ENCODE measurements at regions not wholly inside any gene's neighbourhood (a gene's known extent, or its start where the extent isn't known, plus 50 kb on each side); places are given as distances from the start of the nearest gene placed in this dataset.

- DNase-seq: no peak
Measured at GRCh38 chr3:144312702-144313101, 341.1 kb downstream of the DIPK2A start.

GRCh38 chr3:144314946-144315345, 343.3 kb downstream of the DIPK2A start:
- no peak for DNase-seq

DNA sequence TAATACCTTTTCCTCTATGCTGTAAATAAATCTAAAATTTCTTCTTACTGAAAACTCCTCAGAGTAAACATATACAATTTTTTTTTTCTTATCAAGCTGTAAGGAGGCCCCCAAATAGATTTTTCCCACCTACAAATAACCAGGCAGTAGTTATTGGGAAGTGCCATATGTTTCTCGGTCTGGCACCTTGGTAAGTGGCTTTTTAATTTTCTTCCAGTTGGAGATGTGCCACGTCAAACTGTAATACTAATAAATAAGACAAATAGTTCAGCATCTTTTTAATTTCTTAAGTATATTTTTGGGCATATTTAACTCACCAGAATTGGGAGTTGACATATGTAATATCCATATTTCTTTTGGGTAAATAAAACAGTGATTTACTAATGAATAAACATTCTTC, 346.3 kb downstream of the DIPK2A start:
- DNase-seq: no peak

DNA sequence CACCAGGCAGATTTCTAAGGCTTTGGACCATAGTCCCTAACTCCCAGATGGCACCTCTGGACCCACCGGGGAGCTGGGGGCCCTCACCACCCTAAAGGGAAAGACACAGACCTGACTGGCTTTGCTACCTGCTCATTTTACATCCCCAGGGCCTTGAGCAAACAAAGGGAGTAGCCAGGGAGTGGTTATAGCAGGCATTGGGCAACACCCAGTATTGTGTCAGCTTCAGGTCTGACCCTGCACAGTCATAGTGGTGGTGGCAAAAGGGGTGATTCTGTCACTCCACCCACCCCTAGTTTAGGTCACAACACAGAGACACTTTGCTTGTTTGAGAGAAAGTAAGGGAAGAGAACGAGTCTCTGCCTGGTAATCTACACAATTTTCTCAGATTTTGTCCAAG, 352.5 kb downstream of the DIPK2A start:
- no peak for DNase-seq

DNA sequence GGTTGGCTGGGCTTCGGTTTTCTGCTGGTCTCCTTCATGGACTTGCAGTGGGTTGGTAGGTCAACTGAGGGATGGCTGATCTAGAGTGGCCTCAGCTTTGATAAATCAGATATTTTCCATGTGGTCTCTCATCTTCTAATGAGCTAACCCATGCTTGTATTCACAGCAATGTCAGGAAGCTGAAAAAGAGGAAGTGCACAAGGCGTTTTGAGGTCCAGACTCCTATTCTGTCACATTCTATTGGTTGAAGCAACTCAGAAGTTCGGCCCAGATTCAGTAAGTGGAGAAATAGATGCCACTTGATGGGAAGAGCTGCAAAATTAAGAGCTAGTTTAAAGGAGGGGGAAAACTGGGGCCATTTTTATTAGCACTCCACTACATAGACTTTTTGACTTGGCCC, 361.2 kb downstream of the DIPK2A start:
- DNase-seq: peak; percentile 3

DNA sequence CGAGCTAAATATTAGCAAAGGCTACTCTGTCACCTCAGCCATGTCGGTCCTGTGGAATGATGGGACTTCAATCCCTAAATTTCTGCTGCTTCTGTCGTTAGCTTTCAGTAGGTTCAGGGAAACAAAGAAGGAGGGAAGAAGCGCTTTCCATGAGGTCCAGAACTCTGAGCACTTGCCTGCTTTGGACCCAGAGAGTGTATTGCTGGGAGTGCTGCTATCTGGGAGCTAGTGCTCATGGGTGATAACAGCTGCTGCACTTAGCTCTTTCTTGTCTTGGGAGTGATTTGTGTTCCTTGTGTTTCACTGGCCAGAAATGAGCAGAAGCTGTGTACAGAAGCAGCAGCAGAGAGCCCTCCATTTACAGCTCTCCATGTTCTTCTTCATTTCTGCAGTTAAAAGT, 369.8 kb downstream of the DIPK2A start:
- no peak for DNase-seq

DNA sequence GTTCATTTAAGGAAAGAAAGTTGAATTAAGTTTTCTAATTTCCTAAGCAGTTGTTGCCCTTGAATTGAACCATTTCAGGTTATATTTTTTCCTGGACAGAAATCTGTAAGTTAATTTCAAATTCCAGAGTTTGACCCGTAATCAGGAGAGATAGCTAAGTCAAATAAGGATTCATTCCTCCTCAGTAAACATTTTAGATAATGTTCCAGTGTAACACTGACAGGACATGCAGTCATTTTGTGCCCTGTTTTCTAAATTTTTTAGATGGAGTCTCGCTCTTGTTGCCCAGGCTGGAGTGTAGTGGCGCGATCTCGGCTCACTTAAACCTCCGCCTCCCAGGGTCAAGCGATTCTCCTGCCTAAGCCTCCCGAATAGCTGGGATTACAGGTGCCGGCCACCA, 371.7 kb downstream of the DIPK2A start:
- no peak for DNase-seq

DNA sequence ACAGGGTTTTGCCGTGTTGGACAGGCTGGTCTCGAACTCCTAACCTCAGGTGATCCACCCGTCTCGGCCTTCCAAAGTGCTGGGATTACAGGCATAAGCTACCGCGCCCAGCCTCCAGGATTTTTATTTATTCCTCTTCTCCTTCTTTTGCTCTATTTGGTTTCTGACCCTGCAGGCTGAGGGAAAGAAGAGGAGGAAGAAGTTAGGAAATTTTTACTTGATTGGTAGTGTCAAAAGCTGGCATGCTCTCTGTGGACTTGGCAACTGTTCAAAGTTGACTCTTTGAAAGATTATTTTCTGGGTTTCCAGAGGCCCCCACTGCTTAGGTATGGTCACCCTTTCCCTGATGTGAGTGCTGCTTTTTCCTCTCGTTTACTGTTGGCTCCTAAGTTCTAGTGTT, 372.2 kb downstream of the DIPK2A start:
- no peak for DNase-seq

GRCh38 chr3:144344925-144345548, 373.4 kb downstream of the DIPK2A start:
- peak; percentile 54 for DNase-seq

- DNase-seq: no peak
Measured at GRCh38 chr3:144350125-144350524, 378.5 kb downstream of the DIPK2A start.

DNA sequence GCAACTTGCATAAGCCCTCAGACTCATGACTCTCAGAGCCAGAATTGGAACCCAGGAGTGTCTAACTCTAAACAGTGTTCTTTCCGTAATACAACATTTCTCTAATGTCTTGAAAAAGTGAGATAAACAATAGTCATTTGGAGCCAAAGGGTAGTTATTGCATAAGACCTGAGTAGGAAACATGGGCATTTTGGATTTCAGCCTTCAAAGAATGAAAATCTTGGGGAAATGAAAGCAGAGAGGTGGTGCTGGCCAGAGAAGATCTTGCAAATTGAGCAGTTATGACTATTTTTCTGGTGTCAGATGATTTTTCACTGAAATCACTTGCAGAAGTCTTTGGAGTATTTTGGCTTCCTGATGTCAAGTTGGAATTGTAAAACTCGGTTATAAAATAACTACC, 379.4 kb downstream of the DIPK2A start:
- DNase-seq: no peak

DNA sequence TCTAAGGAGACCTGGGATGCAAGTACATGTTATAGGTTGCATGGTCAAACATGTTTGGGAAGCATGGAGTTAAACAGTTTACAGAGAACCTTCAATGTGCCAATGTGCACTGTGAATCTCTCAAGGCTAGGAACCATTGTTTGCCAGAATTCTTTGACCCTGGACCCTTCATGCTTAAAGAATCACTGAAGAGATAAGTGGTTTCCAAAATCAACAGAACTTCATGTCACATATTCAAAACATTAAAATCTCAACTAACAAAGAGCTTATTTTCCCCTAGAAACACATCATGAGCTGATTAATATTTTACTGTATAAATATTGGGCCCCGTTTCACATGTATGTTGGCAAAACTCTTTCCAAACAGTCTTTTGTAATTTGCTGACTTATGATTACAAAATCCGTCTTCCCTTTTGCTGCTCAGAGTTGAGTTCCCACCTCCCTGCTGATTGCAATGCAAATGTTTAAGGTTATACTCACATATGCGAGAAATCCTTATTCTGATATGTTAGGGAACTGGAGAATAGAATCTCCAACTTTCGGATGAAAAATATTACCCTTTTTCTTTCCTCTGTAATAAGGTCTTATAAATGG, 380.2 kb downstream of the DIPK2A start:
- DNase-seq: no peak

DNA sequence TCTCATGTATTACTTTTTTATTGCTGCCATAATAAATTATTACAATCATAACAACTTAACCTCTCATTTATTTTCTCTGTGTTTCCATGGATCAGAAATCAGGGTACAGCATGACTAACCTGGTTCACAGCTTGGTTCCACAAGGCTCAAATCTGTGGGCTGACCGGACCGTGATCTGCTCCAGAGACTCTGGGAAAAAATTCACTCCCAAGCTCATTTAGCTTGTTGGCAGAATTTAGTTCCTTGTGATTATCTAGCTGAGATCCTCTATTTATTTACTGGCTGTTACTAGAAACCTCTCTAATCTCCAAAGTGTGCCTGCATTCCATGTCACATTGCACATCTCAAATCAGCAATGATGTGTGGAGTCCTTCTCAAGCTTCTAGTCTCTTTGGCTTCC, 386.6 kb downstream of the DIPK2A start:
- no peak for DNase-seq

- no peak for DNase-seq
Measured at GRCh38 chr3:144361002-144361401, 389.4 kb downstream of the DIPK2A start.

- no peak for DNase-seq
Measured at GRCh38 chr3:144362126-144362525, 390.5 kb downstream of the DIPK2A start.

DNA sequence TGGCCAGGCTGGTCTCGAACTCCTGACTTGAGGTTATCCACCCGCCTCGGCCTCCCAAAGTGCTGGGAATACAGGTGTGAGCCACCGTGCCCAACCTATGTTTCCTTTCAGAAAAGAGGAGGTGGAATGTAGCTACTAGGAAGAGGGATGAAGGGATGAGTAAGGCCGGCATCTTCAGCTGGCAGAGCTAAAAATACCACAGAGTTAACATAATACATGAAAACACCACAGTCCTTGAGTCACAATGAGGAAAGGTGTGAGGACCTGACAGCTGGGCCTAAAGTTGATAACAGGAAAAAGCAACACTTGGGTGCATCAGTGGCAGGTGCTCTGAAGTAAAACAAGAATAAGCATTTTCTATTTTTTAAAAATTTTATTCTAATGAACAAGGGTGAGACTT, 392.2 kb downstream of the DIPK2A start:
- DNase-seq: no peak

DNA sequence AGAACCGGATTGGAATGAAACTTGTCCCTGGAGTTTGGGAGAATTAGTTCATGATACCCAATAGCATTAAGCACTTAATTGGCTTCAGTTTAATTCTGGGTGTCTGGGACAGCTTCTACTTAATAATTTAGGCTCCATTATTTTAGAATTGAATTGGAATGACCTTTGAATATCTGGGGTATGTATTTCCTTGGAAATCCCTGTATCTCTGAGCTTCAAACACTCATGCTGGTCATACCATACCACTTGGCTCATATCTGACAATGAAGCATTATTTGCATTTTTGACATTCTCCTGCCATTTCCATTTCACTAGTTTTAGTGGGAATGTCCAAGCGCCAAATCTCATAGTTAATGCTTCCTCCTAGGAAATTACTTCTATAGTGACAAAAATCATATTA, 393.1 kb downstream of the DIPK2A start:
- no peak for DNase-seq

DNA sequence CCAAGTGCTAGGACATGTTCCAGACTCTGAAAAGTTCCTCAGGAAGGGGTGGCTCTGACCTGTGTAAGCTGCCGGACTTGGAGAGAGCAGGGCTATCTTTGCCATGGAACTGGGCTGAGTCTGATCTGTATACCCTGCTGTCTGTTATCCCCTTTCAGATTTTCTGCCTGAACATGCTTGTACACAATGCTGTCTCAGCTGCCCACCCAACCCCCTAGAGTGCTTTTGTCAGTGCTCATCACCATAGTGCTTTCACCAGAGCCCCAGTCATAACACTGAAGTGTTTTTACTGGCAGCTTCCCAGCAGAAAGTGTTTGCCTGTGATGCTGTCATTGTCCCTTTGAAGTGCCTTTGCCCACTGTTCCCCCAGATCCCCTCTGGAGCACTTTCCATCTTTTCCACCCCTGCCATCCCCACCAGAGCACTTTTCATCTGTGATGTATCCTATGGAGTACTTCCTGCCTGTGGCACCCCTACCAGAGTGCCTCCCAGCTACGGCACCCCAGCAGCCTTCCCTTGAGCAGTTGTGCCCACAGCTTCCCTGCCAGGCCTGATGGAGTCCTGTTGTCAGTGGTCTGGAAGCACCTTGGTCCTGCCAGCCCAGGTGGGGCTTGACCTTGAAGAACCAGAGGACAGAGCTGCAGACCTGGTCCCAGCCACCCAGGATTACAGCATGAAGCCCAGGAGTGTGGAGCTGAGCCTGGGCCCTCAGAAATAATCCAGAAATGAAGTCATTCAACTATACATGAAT, 397.7 kb downstream of the DIPK2A start:
- no peak for DNase-seq

- no peak for DNase-seq
Measured at GRCh38 chr3:144375088-144375487, 403.5 kb downstream of the DIPK2A start.

GRCh38 chr3:144380849-144381248, 409.2 kb downstream of the DIPK2A start:
- DNase-seq: no peak

GRCh38 chr3:144381607-144382006, 410.0 kb downstream of the DIPK2A start:
- DNase-seq: no peak

- no peak for DNase-seq
Measured at GRCh38 chr3:144384241-144384979, 412.8 kb downstream of the DIPK2A start.

DNA sequence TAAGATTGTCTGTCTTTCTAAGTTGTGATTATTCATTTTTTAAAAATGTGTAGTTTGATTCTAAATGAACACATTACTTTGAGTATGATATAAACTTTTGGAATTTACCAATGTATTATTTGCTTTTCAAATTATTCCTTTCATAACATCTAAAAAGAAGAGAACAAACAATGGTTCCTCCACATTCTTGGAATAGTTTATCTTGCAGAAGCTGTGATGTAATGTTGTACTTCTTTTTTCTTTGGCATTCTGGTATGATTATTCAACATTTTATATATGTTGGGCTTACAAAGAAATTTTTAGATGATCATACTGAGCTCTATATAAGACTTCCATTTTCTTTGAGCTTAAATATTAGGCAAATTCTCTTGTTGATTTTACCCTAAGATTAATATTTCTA, 419.2 kb downstream of the DIPK2A start:
- DNase-seq: no peak

GRCh38 chr3:144391236-144391635, 419.6 kb downstream of the DIPK2A start:
- DNase-seq: no peak
